ENCODE measurements at regions not wholly inside any gene's neighbourhood (a gene's known extent, or its start where the extent isn't known, plus 50 kb on each side); places are given as distances from the start of the nearest gene placed in this dataset.

DNA sequence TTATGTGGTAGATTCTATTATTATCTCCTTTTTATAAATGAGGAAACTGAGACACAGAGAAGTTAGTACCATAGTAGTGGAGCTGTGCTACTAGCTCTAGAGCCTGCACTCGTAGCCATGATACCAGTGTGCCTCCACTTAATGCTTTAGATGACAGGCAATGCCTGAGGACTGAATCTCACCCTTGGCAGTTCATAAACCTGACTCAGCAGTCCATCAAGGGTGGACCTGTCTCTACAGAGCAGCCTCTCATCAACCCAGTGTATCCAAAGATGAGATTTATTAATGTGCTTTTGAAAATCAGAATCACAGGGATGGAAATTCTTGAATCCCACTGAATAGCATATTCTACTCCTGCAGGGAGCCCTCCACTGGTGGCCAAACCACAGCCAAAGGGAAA, 483.2 kb upstream of the DIPK2B start:
- Histone ChIP-seq H3K4me3 (ENCODE audit: low read depth in 2 of 2, low read length in 2 of 2) (no peak overlapping the region), H3K4me1 (ENCODE audit: control insufficient read depth, insufficient read depth, low read length) (no peaks in the 10 kb centered on the region), H3K9me3 (ENCODE audit: control insufficient read depth, insufficient read depth, low read depth, low read length) (no peaks in the 10 kb centered on the region), H3K27ac (ENCODE audit: low read length) (no peak overlapping the region), H3K36me3 (ENCODE audit: control insufficient read depth, insufficient read depth, low read length) (no peaks in the 10 kb centered on the region), H3K27me3 (ENCODE audit: control insufficient read depth, insufficient read depth, low read length) (no peaks in the 10 kb centered on the region)
- POLR2A ChIA-PET = no interaction called here
- in situ Hi-C loops (cut with HindIII; ENCODE audit: low pct_unique_long_range_greater_than_20kb, low sequenced_read_pairs) = no loop called here
- DNase-seq (ENCODE audit: low read depth, low spot score) (no peak), ATAC-seq (no peak)
- CTCF ChIA-PET = no interaction called here
- BruUV-seq (replicated peaks) = no TSS peak
- intact Hi-C loops (cut with micrococcal nuclease; ENCODE audit: unreplicated experiment) = no loop called here
- TF ChIP-seq TCF7L2 (IDR thresholded peaks at IDR 0.05; ENCODE audit: low read depth, low read length) = no peak
- no peak for TF ChIP-seq POLR2AphosphoS5 (IDR thresholded peaks at IDR 0.05; ENCODE audit: low read depth, low read length)

DNA sequence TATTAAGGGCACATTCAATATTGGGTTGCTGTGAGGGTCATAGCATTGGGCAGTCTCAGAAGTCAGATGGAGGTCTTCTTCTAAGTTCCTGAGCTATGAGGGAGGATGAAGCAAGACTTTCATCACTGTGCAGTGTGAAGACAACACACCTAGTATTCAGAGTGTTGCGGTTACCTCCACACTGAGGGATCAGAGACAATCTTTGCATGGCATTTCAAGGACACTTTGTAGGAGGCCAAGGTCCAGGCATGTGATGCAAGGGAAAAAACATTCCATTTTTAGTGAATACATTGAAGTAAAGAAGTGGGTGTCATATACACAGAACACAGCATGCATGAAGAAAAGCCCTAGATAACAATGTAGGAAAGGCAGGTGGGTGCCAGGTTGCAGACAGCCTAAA, 481.2 kb upstream of the DIPK2B start:
- POLR2A ChIA-PET = no interaction called here
- DNase-seq (ENCODE audit: low read depth, low spot score) (no peak), ATAC-seq (no peak)
- no peaks in the 10 kb centered on the region for H3K27me3 ChIP-seq (ENCODE audit: control insufficient read depth, insufficient read depth, low read length)
- H3K36me3 ChIP-seq (ENCODE audit: control insufficient read depth, insufficient read depth, low read length) = no peaks in the 10 kb centered on the region
- no peak for TF ChIP-seq TCF7L2 (IDR thresholded peaks at IDR 0.05; ENCODE audit: low read depth, low read length)
- no peak for TF ChIP-seq SIN3A (IDR thresholded peaks at IDR 0.05; ENCODE audit: borderline replicate concordance, insufficient read depth, low read depth, low read length)
- TF ChIP-seq, protein P1, sequence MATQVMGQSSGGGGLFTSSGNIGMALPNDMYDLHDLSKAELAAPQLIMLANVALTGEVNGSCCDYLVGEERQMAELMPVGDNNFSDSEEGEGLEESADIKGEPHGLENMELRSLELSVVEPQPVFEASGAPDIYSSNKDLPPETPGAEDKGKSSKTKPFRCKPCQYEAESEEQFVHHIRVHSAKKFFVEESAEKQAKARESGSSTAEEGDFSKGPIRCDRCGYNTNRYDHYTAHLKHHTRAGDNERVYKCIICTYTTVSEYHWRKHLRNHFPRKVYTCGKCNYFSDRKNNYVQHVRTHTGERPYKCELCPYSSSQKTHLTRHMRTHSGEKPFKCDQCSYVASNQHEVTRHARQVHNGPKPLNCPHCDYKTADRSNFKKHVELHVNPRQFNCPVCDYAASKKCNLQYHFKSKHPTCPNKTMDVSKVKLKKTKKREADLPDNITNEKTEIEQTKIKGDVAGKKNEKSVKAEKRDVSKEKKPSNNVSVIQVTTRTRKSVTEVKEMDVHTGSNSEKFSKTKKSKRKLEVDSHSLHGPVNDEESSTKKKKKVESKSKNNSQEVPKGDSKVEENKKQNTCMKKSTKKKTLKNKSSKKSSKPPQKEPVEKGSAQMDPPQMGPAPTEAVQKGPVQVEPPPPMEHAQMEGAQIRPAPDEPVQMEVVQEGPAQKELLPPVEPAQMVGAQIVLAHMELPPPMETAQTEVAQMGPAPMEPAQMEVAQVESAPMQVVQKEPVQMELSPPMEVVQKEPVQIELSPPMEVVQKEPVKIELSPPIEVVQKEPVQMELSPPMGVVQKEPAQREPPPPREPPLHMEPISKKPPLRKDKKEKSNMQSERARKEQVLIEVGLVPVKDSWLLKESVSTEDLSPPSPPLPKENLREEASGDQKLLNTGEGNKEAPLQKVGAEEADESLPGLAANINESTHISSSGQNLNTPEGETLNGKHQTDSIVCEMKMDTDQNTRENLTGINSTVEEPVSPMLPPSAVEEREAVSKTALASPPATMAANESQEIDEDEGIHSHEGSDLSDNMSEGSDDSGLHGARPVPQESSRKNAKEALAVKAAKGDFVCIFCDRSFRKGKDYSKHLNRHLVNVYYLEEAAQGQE (IDR thresholded peaks at IDR 0.05; ENCODE audit: insufficient read depth in 1 of 2, low read depth in 2 of 2, low read length in 1 of 2) = no peak
- TF ChIP-seq, protein P2, sequence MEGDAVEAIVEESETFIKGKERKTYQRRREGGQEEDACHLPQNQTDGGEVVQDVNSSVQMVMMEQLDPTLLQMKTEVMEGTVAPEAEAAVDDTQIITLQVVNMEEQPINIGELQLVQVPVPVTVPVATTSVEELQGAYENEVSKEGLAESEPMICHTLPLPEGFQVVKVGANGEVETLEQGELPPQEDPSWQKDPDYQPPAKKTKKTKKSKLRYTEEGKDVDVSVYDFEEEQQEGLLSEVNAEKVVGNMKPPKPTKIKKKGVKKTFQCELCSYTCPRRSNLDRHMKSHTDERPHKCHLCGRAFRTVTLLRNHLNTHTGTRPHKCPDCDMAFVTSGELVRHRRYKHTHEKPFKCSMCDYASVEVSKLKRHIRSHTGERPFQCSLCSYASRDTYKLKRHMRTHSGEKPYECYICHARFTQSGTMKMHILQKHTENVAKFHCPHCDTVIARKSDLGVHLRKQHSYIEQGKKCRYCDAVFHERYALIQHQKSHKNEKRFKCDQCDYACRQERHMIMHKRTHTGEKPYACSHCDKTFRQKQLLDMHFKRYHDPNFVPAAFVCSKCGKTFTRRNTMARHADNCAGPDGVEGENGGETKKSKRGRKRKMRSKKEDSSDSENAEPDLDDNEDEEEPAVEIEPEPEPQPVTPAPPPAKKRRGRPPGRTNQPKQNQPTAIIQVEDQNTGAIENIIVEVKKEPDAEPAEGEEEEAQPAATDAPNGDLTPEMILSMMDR (IDR thresholded peaks at IDR 0.05) = no peak
- no peak for TF ChIP-seq POLR2AphosphoS5 (IDR thresholded peaks at IDR 0.05; ENCODE audit: low read depth, low read length)
- H3K27ac ChIP-seq (ENCODE audit: low read length) = no peak overlapping the region
- BruUV-seq (replicated peaks) = no TSS peak
- CTCF ChIA-PET = no interaction called here
- intact Hi-C loops (cut with micrococcal nuclease; ENCODE audit: unreplicated experiment) = no loop called here
- in situ Hi-C loops (cut with HindIII; ENCODE audit: low pct_unique_long_range_greater_than_20kb, low sequenced_read_pairs) = no loop called here
- no peaks in the 10 kb centered on the region for H3K9me3 ChIP-seq (ENCODE audit: control insufficient read depth, insufficient read depth, low read depth, low read length)
- no peak overlapping the region for H3K4me3 ChIP-seq (ENCODE audit: low read depth in 2 of 2, low read length in 2 of 2)
- H3K4me1 ChIP-seq (ENCODE audit: control insufficient read depth, insufficient read depth, low read length) = no peaks in the 10 kb centered on the region

GRCh38 chrX:45669715-45670340, 469.2 kb upstream of the DIPK2B start:
- H3K27ac ChIP-seq (ENCODE audit: low read length) = no peak overlapping the region
- DNase-seq (ENCODE audit: low read depth, low spot score) = no peak

More at GRCh38 chrX:45669715-45670340, 469.2 kb upstream of the DIPK2B start:
- Histone ChIP-seq H3K4me1 (ENCODE audit: control insufficient read depth, insufficient read depth, low read length) (no peaks in the 10 kb centered on the region), H3K36me3 (ENCODE audit: control insufficient read depth, insufficient read depth, low read length) (no peaks in the 10 kb centered on the region), H3K27me3 (ENCODE audit: control insufficient read depth, insufficient read depth, low read length) (no peaks in the 10 kb centered on the region), H3K4me3 (ENCODE audit: low read depth in 2 of 2, low read length in 2 of 2) (no peak overlapping the region), H3K9me3 (ENCODE audit: control insufficient read depth, insufficient read depth, low read depth, low read length) (no peaks in the 10 kb centered on the region)
- CTCF ChIA-PET = no interaction called here
- intact Hi-C loops (cut with micrococcal nuclease; ENCODE audit: unreplicated experiment) = no loop called here
- no TSS peak for BruUV-seq (replicated peaks)
- POLR2A ChIA-PET = no interaction called here
- in situ Hi-C loops (cut with HindIII; ENCODE audit: low pct_unique_long_range_greater_than_20kb, low sequenced_read_pairs) = no loop called here
- TF ChIP-seq SIN3A (IDR thresholded peaks at IDR 0.05; ENCODE audit: borderline replicate concordance, insufficient read depth, low read depth, low read length) (no peak), POLR2AphosphoS5 (IDR thresholded peaks at IDR 0.05; ENCODE audit: low read depth, low read length) (no peak), TCF7L2 (IDR thresholded peaks at IDR 0.05; ENCODE audit: low read depth, low read length) (no peak)
- TF ChIP-seq, protein P2 (IDR thresholded peaks at IDR 0.05) = no peak
- TF ChIP-seq, protein P1 (IDR thresholded peaks at IDR 0.05; ENCODE audit: insufficient read depth in 1 of 2, low read depth in 2 of 2, low read length in 1 of 2) = no peak
- ATAC-seq = no peak

All from Panc1 (cell line).